Astrocyte (in vitro differentiated cells and primary cell): ENCODE measurements at regions not wholly inside any gene's neighbourhood (a gene's known extent, or its start where the extent isn't known, plus 50 kb on each side); places are given as distances from the start of the nearest gene placed in this dataset.

Experiments
- EZH2 ChIP-seq: IDR thresholded peaks from 2 replicates; pipeline ENCODE4 v1.6.1; 2012; ENCODE audit warnings: mild to moderate bottlenecking, low read length, inconsistent platforms; ENCODE audit not compliant: insufficient read depth
- TF ChIP-seq, protein P1 (sequence below): IDR thresholded peaks from 2 replicates; pipeline ENCODE4 v1.5.1; 2011; ENCODE audit warnings: low read depth, mild to moderate bottlenecking, inconsistent platforms, low read length, moderate library complexity; ENCODE audit not compliant: insufficient read depth

- TF ChIP-seq, protein P1, sequence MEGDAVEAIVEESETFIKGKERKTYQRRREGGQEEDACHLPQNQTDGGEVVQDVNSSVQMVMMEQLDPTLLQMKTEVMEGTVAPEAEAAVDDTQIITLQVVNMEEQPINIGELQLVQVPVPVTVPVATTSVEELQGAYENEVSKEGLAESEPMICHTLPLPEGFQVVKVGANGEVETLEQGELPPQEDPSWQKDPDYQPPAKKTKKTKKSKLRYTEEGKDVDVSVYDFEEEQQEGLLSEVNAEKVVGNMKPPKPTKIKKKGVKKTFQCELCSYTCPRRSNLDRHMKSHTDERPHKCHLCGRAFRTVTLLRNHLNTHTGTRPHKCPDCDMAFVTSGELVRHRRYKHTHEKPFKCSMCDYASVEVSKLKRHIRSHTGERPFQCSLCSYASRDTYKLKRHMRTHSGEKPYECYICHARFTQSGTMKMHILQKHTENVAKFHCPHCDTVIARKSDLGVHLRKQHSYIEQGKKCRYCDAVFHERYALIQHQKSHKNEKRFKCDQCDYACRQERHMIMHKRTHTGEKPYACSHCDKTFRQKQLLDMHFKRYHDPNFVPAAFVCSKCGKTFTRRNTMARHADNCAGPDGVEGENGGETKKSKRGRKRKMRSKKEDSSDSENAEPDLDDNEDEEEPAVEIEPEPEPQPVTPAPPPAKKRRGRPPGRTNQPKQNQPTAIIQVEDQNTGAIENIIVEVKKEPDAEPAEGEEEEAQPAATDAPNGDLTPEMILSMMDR: no peak
- no peak for TF ChIP-seq EZH2
Measured at GRCh38 chr1:196074182-196074581, 534.1 kb downstream of the KCNT2 start.
